ENCODE measurements at regions not wholly inside any gene's neighbourhood (a gene's known extent, or its start where the extent isn't known, plus 50 kb on each side); places are given as distances from the start of the nearest gene placed in this dataset.

DNA sequence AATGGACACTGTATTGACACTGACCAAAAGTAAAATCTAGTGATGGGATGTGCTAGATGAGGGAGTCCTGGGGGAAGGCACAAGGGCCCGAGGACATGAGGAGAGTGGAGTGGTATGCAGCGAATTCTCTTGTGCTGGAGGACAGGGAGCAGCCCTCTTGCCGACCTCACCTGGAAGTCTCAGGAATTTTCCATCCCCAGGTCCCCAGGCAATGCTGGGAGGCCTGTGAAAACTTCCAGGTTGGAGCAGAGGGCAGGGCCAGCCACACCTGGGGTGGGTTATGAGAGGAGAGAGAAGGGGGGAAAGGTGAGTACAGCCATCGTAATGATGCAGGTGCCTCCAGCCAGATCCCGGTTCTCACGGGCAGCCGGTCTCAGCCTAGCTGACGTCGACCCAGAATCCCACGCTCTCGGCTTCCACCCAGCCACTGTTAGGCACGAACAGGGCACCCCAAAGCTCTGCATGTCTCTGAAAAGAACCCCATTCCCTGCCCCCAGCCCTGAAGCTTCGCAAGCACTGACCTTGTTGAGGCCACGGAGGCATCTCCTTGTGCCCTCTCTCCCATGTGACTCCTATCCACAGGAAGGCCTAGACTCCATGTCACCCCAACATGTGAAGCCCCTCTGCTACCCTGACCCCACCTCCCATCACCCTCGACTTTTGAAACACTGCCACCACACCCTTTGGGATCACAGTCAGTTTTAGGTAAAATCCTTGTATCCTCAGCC lies 239.7 kb upstream of the MYO3A start:
- no peak for DNase-seq

DNA sequence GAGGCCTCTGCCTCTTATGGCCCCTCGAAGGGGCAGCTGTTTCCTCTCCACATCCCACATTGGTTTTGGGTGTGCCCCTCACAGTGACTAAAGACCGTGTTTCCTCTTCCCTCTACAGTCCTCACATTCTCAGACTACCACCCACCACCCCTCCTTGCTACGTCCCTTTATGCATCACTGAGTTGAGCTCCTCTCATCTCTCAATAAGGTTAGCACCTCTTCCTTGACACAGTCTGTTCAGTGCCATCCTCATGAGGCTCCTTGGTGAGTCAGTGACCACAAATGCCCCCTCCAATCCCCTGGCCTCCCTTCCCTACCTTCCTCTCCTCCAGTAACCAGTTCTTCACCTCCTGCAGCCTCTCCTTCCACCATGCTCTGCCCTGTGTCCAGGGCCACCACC lies 239.1 kb upstream of the MYO3A start:
- no peak overlapping the region for H3K4me3 ChIP-seq
- DNase-seq, result no peak
- intact Hi-C loops (cut with DNase I), result no loop called here
- no peaks in the 10 kb centered on the region for H3K4me1 ChIP-seq
- H3K9ac ChIP-seq (ENCODE audit: low read depth in 2 of 2, low read length in 2 of 2), result no peak overlapping the region
- no peaks in the 10 kb centered on the region for H3K27me3 ChIP-seq
- no peaks in the 10 kb centered on the region for H3K9me3 ChIP-seq
- no peak overlapping the region for H3K27ac ChIP-seq
- TF ChIP-seq, protein P1, sequence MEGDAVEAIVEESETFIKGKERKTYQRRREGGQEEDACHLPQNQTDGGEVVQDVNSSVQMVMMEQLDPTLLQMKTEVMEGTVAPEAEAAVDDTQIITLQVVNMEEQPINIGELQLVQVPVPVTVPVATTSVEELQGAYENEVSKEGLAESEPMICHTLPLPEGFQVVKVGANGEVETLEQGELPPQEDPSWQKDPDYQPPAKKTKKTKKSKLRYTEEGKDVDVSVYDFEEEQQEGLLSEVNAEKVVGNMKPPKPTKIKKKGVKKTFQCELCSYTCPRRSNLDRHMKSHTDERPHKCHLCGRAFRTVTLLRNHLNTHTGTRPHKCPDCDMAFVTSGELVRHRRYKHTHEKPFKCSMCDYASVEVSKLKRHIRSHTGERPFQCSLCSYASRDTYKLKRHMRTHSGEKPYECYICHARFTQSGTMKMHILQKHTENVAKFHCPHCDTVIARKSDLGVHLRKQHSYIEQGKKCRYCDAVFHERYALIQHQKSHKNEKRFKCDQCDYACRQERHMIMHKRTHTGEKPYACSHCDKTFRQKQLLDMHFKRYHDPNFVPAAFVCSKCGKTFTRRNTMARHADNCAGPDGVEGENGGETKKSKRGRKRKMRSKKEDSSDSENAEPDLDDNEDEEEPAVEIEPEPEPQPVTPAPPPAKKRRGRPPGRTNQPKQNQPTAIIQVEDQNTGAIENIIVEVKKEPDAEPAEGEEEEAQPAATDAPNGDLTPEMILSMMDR (IDR thresholded peaks at IDR 0.05), result no peak
- no peaks in the 10 kb centered on the region for H3K36me3 ChIP-seq

More for the DNA sequence above, 239.7 kb upstream of the MYO3A start:
- intact Hi-C loops (cut with DNase I), result no loop called here
- H3K4me3 ChIP-seq, result no peak overlapping the region
- H3K36me3 ChIP-seq, result no peaks in the 10 kb centered on the region
- no peaks in the 10 kb centered on the region for H3K4me1 ChIP-seq
- no peak overlapping the region for H3K9ac ChIP-seq (ENCODE audit: low read depth in 2 of 2, low read length in 2 of 2)
- no peaks in the 10 kb centered on the region for H3K27me3 ChIP-seq
- no peaks in the 10 kb centered on the region for H3K9me3 ChIP-seq
- TF ChIP-seq, protein P1 (IDR thresholded peaks at IDR 0.05), result no peak
- H3K27ac ChIP-seq, result no peak overlapping the region

DNA sequence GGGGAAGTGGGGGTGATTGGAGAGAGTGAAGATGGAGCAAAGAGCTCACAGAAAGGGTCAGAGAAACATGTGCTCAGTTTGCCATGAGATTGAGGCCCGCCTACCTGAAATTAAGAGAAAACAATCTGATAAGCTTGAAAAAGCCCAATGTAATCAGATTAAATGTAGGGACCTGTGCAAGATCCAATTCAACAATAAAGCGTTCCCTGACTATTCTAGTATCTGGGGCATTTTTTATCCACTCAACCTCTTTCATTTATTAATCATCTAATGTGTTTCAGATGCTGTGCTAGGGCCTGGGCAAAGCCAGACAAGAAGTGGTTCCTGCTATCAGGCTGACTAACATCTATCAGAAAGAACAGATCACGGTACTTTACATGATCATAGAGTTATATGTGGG lies 238.4 kb upstream of the MYO3A start:
- intact Hi-C loops (cut with DNase I), result no loop called here
- no peaks in the 10 kb centered on the region for H3K36me3 ChIP-seq
- TF ChIP-seq, protein P1 (IDR thresholded peaks at IDR 0.05), result no peak
- H3K9ac ChIP-seq (ENCODE audit: low read depth in 2 of 2, low read length in 2 of 2), result no peak overlapping the region
- no peaks in the 10 kb centered on the region for H3K27me3 ChIP-seq
- H3K27ac ChIP-seq, result no peak overlapping the region
- H3K9me3 ChIP-seq, result no peaks in the 10 kb centered on the region
- H3K4me1 ChIP-seq, result no peaks in the 10 kb centered on the region
- no peak for DNase-seq
- H3K4me3 ChIP-seq, result no peak overlapping the region

DNA sequence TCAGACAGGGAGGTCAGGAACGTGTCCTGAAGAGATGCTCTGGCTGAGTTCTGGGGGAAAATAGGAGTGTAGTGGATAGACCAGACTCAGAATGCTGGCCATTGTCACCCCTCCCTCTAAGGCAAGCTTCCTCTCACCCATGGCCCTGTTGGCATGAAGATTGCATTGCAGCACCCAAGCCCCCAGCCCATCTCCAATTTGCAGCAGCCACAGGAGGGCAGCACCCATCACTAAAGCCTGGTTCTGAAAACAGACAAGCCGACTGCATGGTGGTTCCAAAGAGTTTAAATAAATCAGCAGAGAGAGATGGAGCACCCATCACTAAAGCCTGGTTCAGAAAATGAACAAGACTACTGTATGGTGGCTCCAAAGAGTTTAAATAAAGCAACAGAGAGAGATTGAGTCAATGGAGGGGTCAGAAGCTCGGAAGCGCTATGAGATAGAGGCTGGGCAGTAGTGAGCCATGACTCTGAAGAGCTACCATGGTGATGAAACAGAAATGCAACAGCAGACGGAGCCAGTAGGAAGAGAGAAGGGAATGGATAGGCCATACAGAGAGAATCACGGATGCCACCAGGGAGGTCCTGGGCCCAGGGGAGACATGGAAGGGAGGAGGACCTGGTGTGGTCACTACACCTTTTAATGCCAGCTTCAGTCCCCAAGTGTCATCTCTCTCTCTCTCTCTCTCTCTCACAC lies 237.9 kb upstream of the MYO3A start:
- Histone ChIP-seq H3K27me3 (no peaks in the 10 kb centered on the region), H3K27ac (no peak overlapping the region), H3K4me1 (no peaks in the 10 kb centered on the region), H3K9me3 (no peaks in the 10 kb centered on the region), H3K4me3 (no peak overlapping the region), H3K9ac (ENCODE audit: low read depth in 2 of 2, low read length in 2 of 2) (no peak overlapping the region), H3K36me3 (no peaks in the 10 kb centered on the region)
- intact Hi-C loops (cut with DNase I), result no loop called here
- DNase-seq, result no peak
- TF ChIP-seq, protein P1 (IDR thresholded peaks at IDR 0.05), result no peak

DNA sequence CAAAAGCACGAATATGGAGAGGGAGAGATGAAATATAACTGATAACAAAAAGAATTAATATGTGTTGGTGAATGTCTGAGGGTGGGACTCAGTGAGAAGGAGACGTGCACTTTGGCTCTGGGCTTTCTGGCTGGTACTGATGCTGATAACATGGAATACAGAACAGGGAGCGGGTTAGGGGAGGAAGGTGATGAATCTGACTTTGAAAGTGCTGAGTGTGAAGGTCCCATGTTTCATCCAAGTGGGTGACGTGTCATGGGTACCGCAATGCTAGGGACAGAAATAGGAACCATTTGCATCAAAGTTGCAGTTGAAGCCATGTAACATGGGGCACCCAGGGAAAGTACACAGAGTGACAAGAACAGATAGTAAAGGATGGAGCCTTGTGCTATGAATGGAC lies 236.6 kb upstream of the MYO3A start:
- Histone ChIP-seq H3K36me3 (no peaks in the 10 kb centered on the region), H3K27me3 (no peaks in the 10 kb centered on the region), H3K9ac (ENCODE audit: low read depth in 2 of 2, low read length in 2 of 2) (no peak overlapping the region), H3K4me1 (no peaks in the 10 kb centered on the region), H3K27ac (no peak overlapping the region), H3K4me3 (no peak overlapping the region), H3K9me3 (no peaks in the 10 kb centered on the region)
- intact Hi-C loops (cut with DNase I), result no loop called here
- TF ChIP-seq, protein P1 (IDR thresholded peaks at IDR 0.05), result no peak
- DNase-seq, result no peak
